Transverse colon (tissue), 4 donors: ENCODE measurements at regions not wholly inside any gene's neighbourhood (a gene's known extent, or its start where the extent isn't known, plus 50 kb on each side); places are given as distances from the start of the nearest gene placed in this dataset.

Experiments
- DNase-seq: peaks from one replicate; pipeline ENCODE4 v3.0.0-alpha.2; 2019
- H3K27ac ChIP-seq, 4 donors: fragments of 200-600 bp; sonication (generic); 2 replicates each; pipeline ENCODE4 v1.5.1; 2016 to 2018; ENCODE audit warnings: inconsistent platforms in 4 of 4
- H3K27me3 ChIP-seq: fragments of 200-600 bp; sonication (generic); 2 replicates; pipeline ENCODE4 v1.5.1; 2017; ENCODE audit warnings: inconsistent platforms
- H3K36me3 ChIP-seq, 4 donors: fragments of 200-600 bp; sonication (generic); 2 replicates each; pipeline ENCODE4 v1.5.1; 2017 to 2019; ENCODE audit warnings: inconsistent platforms in 4 of 4
- H3K4me1 ChIP-seq, 4 donors: fragments of 200-600 bp; sonication (generic); 2 replicates each; pipeline ENCODE4 v1.5.1; 2017 to 2020; ENCODE audit warnings: inconsistent platforms in 4 of 4
- H3K4me3 ChIP-seq, 4 donors: fragments of 200-600 bp; sonication (generic); 1 replicate in 1 of 4; 2 replicates in 3 of 4; pipeline versions ENCODE4 v1.5.1 to v1.6.1; 2017 to 2019; ENCODE audit warnings: inconsistent platforms in 4 of 4
- H3K9me3 ChIP-seq, 2 donors: fragments of 200-600 bp; sonication (generic); 2 replicates each; pipeline ENCODE4 v1.5.1; 2017 to 2019; ENCODE audit warnings: inconsistent platforms in 2 of 2
- EP300 ChIP-seq: sonication (generic); formaldehyde crosslinking; IDR thresholded peaks from one replicate; pipeline ENCODE4 v1.6.1; 2017; ENCODE audit warnings: antibody characterized with exemption, low read depth
- POLR2A ChIP-seq: fragments of 450-650 bp; IDR thresholded peaks from one replicate; pipeline ENCODE4 v1.6.1; 2016; ENCODE audit warnings: antibody characterized with exemption, mild to moderate bottlenecking, moderate library complexity
- POLR2AphosphoS5 ChIP-seq, 3 donors: sonication (generic); formaldehyde crosslinking; IDR thresholded peaks; one replicate each; pipeline ENCODE4 v1.6.1; 2016; ENCODE audit warnings: antibody characterized with exemption in 3 of 3
- WGBS, 2 donors: methylation state at CpG; one replicate each; pipeline ENCODE4 v1.1.5; 2018; ENCODE audit warnings: low coverage in 1 of 2; 5-methylcytosine and 5-hydroxymethylcytosine counted together
- in situ Hi-C, 4 donors: fragments of 200-750 bp; cut with MboI; loops; one replicate each; pipeline versions ENCODE4 v1.15.0 to v1.15.1; 2017; ENCODE audit warnings: low sequenced_read_pairs in 3 of 4, low pct_ligation_motif_present in 1 of 4, low pct_unique_long_range_greater_than_20kb in 1 of 4
- intact Hi-C: fragments of 100-400 bp; cut with DNase I; formaldehyde crosslinking; loops from one replicate; pipeline ENCODE4 v1.15.1; 2023; ENCODE audit warnings: low total_unique reads
- TF ChIP-seq, protein P1 (sequence below), 5 experiments: fragments of 200-600 bp in 3 of 5; fragments of 450-650 bp in 2 of 5; sonication (generic) in 3 of 5; IDR thresholded peaks; 1 replicate in 2 of 5; 2 replicates in 3 of 5; pipeline ENCODE4 v1.5.1; 2016 to 2017; ENCODE audit warnings: antibody characterized with exemption in 5 of 5, inconsistent platforms in 3 of 5, mild to moderate bottlenecking in 2 of 5, moderate library complexity in 1 of 5

DNA sequence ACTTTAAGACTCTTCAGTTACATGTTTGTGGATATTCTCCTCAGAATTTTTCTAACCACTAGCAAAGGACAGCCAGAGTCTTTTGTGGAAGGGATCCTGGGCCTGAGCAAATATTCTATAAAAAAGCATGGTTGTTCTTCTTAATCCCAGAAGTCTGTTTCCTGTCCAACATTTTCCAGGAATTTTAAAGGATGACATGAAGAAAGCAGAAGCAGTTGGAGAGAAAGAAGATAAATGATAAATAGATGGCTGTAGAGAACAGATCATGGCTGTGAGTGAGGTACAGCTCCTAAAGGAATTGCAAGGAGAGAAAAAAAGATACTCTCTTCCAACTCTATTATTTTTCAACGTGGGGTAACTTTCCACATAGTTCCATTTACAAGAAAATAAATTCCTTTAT lies 91.8 kb upstream of the STEAP4 start:
- no peak overlapping the region for H3K4me3 ChIP-seq
- H3K27me3 ChIP-seq = no peaks in the 10 kb centered on the region
- H3K27ac ChIP-seq = no peak overlapping the region
- in situ Hi-C loops (no loop called here), intact Hi-C loops (no loop called here)
- no peaks in the 10 kb centered on the region for H3K36me3 ChIP-seq
- no peak for DNase-seq
- no peaks in the 10 kb centered on the region for H3K9me3 ChIP-seq
- no peak for TF ChIP-seq POLR2AphosphoS5 (IDR thresholded peaks at IDR 0.05)
- no peak for TF ChIP-seq EP300
- no peak for TF ChIP-seq POLR2A
- TF ChIP-seq, protein P1, sequence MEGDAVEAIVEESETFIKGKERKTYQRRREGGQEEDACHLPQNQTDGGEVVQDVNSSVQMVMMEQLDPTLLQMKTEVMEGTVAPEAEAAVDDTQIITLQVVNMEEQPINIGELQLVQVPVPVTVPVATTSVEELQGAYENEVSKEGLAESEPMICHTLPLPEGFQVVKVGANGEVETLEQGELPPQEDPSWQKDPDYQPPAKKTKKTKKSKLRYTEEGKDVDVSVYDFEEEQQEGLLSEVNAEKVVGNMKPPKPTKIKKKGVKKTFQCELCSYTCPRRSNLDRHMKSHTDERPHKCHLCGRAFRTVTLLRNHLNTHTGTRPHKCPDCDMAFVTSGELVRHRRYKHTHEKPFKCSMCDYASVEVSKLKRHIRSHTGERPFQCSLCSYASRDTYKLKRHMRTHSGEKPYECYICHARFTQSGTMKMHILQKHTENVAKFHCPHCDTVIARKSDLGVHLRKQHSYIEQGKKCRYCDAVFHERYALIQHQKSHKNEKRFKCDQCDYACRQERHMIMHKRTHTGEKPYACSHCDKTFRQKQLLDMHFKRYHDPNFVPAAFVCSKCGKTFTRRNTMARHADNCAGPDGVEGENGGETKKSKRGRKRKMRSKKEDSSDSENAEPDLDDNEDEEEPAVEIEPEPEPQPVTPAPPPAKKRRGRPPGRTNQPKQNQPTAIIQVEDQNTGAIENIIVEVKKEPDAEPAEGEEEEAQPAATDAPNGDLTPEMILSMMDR (IDR thresholded peaks at IDR 0.05) = no peak
- 42 to 46% methylated on average over 1 of the region's 1 CpG for WGBS, 2 donors
- H3K4me1 ChIP-seq = no peaks in the 10 kb centered on the region

DNA sequence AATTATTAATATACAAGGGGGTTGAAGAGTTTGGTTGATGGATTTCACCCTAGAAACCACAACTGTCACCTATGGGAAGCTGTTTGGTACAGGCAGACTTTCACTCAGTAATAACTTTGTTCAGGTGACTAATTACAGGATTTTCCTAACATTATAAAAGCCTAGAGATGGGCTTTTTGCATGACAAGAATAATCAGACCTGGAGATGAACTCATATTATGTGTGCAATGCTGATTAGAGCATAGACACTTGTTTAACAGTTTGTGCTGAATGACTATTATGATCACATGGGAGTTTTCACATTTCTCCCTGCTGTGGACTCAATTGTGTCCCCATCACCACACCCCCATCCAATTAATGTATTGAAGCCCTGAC lies 90.2 kb upstream of the STEAP4 start:
- no peaks in the 10 kb centered on the region for H3K36me3 ChIP-seq
- H3K4me1 ChIP-seq = no peaks in the 10 kb centered on the region
- in situ Hi-C loops = no loop called here

DNA sequence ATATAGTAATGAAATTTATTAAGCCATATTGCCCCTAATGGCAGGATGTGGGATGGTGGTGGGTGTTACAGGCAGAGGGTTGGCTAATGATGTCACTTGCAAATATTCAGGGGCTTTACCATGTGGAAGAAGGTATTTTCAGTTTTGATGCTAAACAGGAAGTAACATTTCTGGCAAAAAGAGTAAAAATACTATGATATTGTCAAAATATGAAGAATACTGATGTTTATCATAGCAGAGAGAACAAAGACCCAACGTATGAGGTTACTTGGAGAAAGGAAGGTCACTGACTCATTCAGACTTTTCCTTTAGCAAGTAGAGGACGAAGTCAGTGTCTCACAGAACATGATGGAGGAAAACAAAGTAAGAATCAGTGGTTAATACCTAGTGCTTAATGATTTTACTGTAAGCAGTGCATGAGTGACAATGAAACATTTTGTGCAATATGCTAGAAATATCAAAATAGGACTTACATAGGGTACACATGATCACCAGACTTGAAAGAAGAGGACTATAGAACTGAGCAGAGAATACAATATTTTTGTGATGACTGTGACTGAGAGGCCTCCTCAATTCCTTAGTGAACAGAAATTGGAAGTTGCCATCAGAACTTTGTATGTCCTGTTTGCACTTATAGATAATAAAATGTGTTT lies 89.7 kb upstream of the STEAP4 start:
- Histone ChIP-seq H3K36me3 (no peaks in the 10 kb centered on the region), H3K9me3 (no peaks in the 10 kb centered on the region), H3K4me1 (no peaks in the 10 kb centered on the region), H3K27me3 (no peaks in the 10 kb centered on the region), H3K27ac (no peak overlapping the region), H3K4me3 (no peak overlapping the region)
- no peak for DNase-seq
- intact Hi-C loops = no loop called here
- in situ Hi-C loops = no loop called here
- no peak for TF ChIP-seq POLR2AphosphoS5 (IDR thresholded peaks at IDR 0.05)
- TF ChIP-seq EP300 = no peak
- TF ChIP-seq POLR2A = no peak
- TF ChIP-seq, protein P1 (IDR thresholded peaks at IDR 0.05) = no peak
- WGBS, 2 donors = 59 to 73% methylated on average over 2 of the region's 2 CpGs

More for the DNA sequence above, 90.2 kb upstream of the STEAP4 start:
- H3K9me3 ChIP-seq = no peaks in the 10 kb centered on the region
- DNase-seq = no peak
- TF ChIP-seq POLR2A (no peak), EP300 (no peak), POLR2AphosphoS5 (IDR thresholded peaks at IDR 0.05) (no peak)
- TF ChIP-seq, protein P1 (IDR thresholded peaks at IDR 0.05) = no peak
- H3K27ac ChIP-seq = no peak overlapping the region
- H3K27me3 ChIP-seq = no peaks in the 10 kb centered on the region
- intact Hi-C loops = no loop called here
- H3K4me3 ChIP-seq = no peak overlapping the region

DNA sequence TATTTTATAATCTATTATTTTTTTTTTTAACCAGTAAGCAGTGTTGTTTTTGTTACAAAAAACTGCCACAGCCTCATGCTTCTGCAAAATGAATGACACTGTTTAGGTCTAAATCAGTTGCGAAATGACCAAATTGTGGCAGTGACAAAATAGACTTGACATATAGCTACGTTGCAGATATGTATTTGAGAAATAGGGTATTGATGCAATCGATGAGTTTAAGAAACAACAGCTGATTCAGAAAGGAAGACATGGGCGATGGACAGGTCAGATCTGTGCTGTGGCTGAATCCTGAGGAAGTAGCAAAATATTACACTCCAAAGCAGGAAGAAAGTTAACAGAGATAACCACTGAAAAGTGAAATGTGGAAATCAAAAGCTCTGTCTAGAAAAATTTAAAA lies 89.0 kb upstream of the STEAP4 start:
- Histone ChIP-seq H3K9me3 (no peaks in the 10 kb centered on the region), H3K36me3 (no peaks in the 10 kb centered on the region), H3K4me1 (no peaks in the 10 kb centered on the region), H3K27me3 (no peaks in the 10 kb centered on the region), H3K4me3 (no peak overlapping the region), H3K27ac (no peak overlapping the region)
- intact Hi-C loops = no loop called here
- DNase-seq = no peak
- whole genome bisulfite sequencing, 2 donors = 59 to 63% methylated on average over 4 of the region's 4 CpGs
- TF ChIP-seq POLR2A (no peak), EP300 (no peak), POLR2AphosphoS5 (IDR thresholded peaks at IDR 0.05) (no peak)
- TF ChIP-seq, protein P1 (IDR thresholded peaks at IDR 0.05) = no peak
- in situ Hi-C loops = no loop called here
